Thyroid gland (tissue), 4 donors: ENCODE measurements at regions not wholly inside any gene's neighbourhood (a gene's known extent, or its start where the extent isn't known, plus 50 kb on each side); places are given as distances from the start of the nearest gene placed in this dataset.

Experiments
- POLR2A ChIP-seq, 2 donors: fragments of 450-650 bp; IDR thresholded peaks; one replicate each; pipeline ENCODE4 v1.6.1; 2017; ENCODE audit warnings: antibody characterized with exemption in 2 of 2, mild to moderate bottlenecking in 2 of 2, moderate library complexity in 1 of 2
- TF ChIP-seq, protein P1 (sequence below), 6 experiments: fragments of 200-600 bp in 3 of 6; fragments of 450-650 bp in 3 of 6; sonication (generic) in 3 of 6; IDR thresholded peaks; one replicate each; pipeline ENCODE4 v1.5.1; 2016 to 2019; ENCODE audit warnings: antibody characterized with exemption in 6 of 6, mild to moderate bottlenecking in 2 of 6, inconsistent platforms in 1 of 6, moderate library complexity in 1 of 6

DNA sequence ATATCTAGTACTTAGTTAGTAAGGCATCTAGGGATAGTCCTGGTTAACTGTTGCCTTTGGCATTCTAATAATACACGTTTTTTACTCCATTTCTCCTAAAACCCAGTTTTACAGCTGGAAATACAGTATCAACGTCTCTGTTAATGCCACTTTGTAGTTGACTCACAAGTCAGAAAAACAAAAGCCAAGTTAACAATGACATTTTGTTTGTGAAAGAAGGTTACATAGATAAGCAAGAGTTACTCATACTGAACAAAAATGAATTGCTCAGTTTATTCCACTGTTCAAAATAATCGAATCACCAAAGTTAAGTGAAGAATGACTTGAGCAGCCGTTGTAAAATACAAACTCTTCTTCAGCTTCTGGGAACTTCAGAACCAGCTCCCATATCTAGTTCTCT lies 540.3 kb downstream of the ETS1 start:
- no peak for TF ChIP-seq POLR2A (IDR thresholded peaks at IDR 0.05)
- TF ChIP-seq, protein P1, sequence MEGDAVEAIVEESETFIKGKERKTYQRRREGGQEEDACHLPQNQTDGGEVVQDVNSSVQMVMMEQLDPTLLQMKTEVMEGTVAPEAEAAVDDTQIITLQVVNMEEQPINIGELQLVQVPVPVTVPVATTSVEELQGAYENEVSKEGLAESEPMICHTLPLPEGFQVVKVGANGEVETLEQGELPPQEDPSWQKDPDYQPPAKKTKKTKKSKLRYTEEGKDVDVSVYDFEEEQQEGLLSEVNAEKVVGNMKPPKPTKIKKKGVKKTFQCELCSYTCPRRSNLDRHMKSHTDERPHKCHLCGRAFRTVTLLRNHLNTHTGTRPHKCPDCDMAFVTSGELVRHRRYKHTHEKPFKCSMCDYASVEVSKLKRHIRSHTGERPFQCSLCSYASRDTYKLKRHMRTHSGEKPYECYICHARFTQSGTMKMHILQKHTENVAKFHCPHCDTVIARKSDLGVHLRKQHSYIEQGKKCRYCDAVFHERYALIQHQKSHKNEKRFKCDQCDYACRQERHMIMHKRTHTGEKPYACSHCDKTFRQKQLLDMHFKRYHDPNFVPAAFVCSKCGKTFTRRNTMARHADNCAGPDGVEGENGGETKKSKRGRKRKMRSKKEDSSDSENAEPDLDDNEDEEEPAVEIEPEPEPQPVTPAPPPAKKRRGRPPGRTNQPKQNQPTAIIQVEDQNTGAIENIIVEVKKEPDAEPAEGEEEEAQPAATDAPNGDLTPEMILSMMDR (IDR thresholded peaks at IDR 0.05) = no peak
